RWPE1 (cell line): ENCODE measurements at regions not wholly inside any gene's neighbourhood (a gene's known extent, or its start where the extent isn't known, plus 50 kb on each side); places are given as distances from the start of the nearest gene placed in this dataset.

ENCODE experiments used
- CTCF ChIA-PET: fragments of 350-600 bp; sonication (Branson Sonifier 250); formaldehyde crosslinking; extraction: SDS; loops from one replicate; lab custom pipeline; 2021; lab: Yijun Ruan, JAX
- POLR2A ChIA-PET: fragments of 400-600 bp; formaldehyde crosslinking; extraction: SDS; loops from one replicate; lab custom pipeline; 2020; ENCODE audit warnings: antibody characterized with exemption; ENCODE audit not compliant: low non-redundant PET; lab: Yijun Ruan, JAX
- DNase-seq: peaks from one replicate; pipeline ENCODE4 v3.0.0; 2012; ENCODE audit warnings: low spot score
- H3K27ac ChIP-seq: fragments of 450-650 bp; 2 replicates; pipeline ENCODE4 v1.5.1; 2017
- TF ChIP-seq, protein P1 (sequence below): fragments of 450-650 bp; conservative IDR thresholded peaks from 2 replicates; pipeline ENCODE4 v1.5.1; 2017; ENCODE audit warnings: low read depth, mild to moderate bottlenecking

DNA sequence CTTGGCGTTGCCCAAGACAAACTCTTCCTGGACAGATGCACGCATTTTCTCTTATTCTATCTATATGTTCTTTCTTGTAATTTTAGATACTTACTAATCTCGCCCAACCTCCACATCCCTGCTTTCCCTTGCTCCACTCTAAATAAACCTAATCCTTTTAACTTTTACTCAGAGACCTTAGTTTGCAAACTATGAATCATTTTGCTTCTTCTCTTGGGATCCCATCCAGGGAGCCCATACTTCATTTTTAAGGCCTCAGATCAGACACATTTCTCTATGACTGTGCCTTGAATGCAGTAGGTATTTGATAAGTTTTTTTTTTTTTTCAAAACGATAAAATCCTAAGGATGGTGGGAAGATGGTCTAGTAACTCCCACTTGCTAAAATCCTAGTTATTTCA is 353.8 kb upstream of the HAND2 start:
- TF ChIP-seq, protein P1, sequence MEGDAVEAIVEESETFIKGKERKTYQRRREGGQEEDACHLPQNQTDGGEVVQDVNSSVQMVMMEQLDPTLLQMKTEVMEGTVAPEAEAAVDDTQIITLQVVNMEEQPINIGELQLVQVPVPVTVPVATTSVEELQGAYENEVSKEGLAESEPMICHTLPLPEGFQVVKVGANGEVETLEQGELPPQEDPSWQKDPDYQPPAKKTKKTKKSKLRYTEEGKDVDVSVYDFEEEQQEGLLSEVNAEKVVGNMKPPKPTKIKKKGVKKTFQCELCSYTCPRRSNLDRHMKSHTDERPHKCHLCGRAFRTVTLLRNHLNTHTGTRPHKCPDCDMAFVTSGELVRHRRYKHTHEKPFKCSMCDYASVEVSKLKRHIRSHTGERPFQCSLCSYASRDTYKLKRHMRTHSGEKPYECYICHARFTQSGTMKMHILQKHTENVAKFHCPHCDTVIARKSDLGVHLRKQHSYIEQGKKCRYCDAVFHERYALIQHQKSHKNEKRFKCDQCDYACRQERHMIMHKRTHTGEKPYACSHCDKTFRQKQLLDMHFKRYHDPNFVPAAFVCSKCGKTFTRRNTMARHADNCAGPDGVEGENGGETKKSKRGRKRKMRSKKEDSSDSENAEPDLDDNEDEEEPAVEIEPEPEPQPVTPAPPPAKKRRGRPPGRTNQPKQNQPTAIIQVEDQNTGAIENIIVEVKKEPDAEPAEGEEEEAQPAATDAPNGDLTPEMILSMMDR, result no peak
- CTCF ChIA-PET, result no interaction called here
- DNase-seq, result no peak
- POLR2A ChIA-PET, result no interaction called here
- no peak overlapping the region for H3K27ac ChIP-seq

DNA sequence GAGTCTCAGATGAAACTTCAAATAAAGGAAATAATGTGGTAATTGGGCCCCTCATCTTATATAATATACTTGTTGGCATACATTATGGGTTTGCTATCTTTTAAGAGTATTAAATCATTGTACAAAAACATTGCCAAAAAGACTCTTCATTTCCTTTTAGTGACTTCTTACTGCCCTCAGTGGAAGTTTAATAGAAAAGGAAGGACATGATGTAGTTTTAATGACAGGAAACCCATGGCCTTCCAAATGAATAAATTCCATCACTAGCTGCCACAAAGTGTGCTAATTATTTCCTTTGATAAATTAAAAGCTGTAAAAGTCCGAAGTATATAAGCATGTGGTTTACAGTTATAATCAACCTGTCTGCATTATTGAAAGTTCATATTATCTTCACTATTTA is 350.9 kb upstream of the HAND2 start:
- ChIA-PET CTCF (interaction anchor here (0.7 kb wide), 1 partner anchor 434 kb away, joined by 3 read pairs; no protein-coding TSS in a partner anchor), POLR2A (no interaction called here)
- H3K27ac ChIP-seq, result no peak overlapping the region
- TF ChIP-seq, protein P1, result no peak
- no peak for DNase-seq

DNA sequence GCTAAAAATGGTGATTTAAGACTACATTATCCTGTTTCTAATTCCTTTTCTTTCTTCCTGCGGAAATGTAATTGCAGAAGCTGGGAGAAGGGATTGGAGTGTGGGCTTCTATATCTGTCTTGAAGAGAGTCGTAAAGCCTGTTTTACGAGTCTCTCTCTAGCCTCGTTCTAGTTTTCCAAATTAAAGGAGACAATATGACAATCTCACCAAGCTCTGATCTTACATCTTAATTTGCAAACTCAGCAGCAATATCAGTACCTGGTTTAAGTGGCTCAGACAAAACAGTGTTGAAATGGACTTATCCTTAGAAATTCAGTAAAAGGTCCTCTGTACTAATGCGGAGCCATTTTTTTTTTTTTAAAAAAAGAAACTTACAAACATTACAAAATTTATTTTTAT is 349.5 kb upstream of the HAND2 start:
- DNase-seq, result no peak
- TF ChIP-seq, protein P1, result no peak
- ChIA-PET CTCF (no interaction called here), POLR2A (no interaction called here)
- H3K27ac ChIP-seq, result no peak overlapping the region

DNA sequence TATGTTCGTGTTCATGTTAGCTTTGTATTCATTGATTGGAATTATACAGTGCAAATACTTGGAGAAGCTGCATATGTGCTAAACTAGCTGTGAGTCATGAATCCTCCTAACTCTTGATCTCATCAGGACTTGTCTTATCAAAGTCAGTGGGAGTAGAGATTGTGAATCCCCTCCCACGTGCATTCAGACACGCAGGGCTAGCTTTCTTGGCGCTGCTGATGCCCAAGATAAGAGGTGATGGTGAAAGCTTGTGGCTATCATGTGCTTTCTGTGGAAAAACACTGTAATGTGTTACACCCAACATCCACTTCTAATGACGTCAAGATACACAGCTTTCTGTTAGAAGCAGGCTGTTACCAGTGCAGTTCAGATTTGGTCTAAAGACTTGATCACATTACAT is 348.7 kb upstream of the HAND2 start:
- no peak for DNase-seq
- POLR2A ChIA-PET, result no interaction called here
- TF ChIP-seq, protein P1, result no peak
- CTCF ChIA-PET, result no interaction called here
- H3K27ac ChIP-seq, result no peak overlapping the region

DNA sequence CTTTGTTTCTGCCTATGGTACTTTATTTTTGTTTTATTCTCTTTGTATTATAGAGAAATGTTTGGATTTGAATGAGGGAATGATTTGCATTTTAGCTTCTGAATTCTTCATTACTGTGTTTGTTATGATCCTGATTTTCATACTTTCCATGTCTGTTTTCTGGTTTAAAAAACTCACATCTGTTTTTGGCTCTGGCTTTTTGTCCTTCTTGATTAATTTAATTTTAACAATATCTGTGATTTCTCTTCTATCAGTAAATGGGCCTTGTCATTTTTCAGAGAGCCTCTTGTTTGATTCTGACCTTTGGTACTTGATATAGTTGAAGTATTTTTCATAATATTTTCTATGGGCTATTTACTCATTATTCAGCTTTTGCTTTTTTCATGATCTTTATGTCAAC is 341.6 kb upstream of the HAND2 start:
- H3K27ac ChIP-seq, result no peak overlapping the region
- ChIA-PET CTCF (no interaction called here), POLR2A (no interaction called here)
- TF ChIP-seq, protein P1, result no peak
- DNase-seq, result no peak

DNA sequence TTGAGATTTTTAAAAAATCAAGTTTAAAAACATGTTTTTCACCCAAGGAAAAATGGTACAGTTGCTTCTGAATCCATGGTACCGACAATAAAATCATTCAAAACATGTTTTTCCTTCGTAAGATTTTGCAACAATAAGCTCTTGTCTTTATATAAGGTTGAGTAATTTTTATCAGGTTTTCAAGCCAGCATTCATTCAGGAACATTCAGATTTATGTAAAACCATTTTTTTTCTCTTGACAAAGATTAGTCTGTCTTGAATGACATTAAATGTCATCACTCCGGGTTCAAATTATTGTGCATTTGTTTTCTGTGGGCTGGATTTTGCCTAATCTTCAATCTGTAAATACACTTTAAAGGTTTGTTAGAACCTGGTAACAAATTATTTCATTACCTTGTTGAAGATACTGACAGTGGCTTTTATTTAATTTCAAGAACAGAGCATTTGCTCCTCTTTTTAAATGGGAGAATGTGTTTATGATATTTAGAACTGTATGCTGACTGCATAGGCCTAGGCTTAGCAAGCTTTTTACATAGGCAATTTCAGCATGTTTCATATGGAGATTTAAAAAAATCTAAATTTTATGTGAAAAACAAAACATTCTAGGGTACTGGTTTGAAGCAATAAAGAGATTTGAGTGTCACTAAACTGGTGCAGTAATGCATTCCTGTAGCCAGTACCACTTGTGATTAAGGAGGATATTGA is 336.4 kb upstream of the HAND2 start:
- POLR2A ChIA-PET, result no interaction called here
- no peak for DNase-seq
- H3K27ac ChIP-seq, result no peak overlapping the region
- CTCF ChIA-PET, result no interaction called here
- TF ChIP-seq, protein P1, result no peak
